CD4-positive, alpha-beta T cell treated with Interleukin-4 for 1 hour (primary cell): ENCODE measurements at regions not wholly inside any gene's neighbourhood (a gene's known extent, or its start where the extent isn't known, plus 50 kb on each side); places are given as distances from the start of the nearest gene placed in this dataset.

Experiments used
- DNase-seq, 2 donors: peaks; one replicate each; pipeline ENCODE4 v3.0.0-alpha.2; 2020 to 2022

- DNase-seq = no peak
Measured at GRCh38 chr10:83943920-83944319, 195.4 kb upstream of the GHITM start.

GRCh38 chr10:83945982-83946718, 193.2 kb upstream of the GHITM start:
- DNase-seq = no peak

- DNase-seq = no peak
Measured at GRCh38 chr10:83952314-83952713, 187.0 kb upstream of the GHITM start.

- no peak for DNase-seq
Measured at GRCh38 chr10:83953589-83953988, 185.7 kb upstream of the GHITM start.

DNA sequence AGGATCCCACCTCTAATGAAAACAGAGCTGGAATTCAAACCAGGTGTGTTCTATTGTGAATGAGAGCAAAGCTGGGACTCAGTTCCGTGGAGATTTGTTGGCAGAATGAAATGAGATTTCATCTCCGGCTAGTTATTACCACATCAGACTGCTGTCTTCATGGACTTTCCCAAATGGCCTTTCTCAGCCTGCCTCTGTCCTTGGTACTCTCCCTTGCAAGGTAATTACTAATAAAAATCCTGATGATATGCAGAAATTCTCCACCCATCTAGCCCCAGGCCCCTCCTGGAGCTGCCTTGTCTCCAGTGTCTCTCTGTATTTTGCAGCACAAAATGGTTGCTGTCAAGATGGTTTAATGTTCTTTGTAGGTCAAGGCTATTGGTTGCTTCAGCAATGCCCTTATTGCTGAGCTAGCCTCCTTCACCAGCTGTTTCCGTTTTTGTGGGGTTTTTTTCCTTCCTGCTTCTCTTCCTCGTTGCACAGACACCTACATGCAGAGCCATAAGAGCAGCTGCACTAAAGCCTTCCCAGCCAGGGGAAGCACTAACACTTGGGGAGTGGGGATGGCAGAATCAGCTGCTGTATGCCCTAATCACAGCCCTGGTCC, 185.0 kb upstream of the GHITM start:
- no peak for DNase-seq

DNA sequence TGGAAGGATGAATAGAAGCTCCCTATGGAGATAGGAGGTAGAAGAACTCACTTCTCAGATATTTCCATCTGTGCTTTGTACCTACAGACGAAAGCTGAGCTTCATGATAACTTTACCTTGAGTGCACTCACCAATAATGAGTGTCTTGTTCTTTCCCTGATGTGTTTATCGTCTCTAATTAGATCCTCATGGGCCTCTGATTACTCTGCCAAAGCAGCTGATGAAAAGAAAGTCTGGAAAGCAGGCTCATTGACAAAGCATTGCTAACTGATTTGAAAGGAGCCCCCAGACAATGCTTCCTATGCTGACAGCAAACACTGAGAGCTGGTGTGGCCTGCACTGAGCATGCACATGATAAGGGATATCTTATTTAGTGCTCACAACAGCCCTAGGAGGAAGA, 183.9 kb upstream of the GHITM start:
- DNase-seq = no peak

DNA sequence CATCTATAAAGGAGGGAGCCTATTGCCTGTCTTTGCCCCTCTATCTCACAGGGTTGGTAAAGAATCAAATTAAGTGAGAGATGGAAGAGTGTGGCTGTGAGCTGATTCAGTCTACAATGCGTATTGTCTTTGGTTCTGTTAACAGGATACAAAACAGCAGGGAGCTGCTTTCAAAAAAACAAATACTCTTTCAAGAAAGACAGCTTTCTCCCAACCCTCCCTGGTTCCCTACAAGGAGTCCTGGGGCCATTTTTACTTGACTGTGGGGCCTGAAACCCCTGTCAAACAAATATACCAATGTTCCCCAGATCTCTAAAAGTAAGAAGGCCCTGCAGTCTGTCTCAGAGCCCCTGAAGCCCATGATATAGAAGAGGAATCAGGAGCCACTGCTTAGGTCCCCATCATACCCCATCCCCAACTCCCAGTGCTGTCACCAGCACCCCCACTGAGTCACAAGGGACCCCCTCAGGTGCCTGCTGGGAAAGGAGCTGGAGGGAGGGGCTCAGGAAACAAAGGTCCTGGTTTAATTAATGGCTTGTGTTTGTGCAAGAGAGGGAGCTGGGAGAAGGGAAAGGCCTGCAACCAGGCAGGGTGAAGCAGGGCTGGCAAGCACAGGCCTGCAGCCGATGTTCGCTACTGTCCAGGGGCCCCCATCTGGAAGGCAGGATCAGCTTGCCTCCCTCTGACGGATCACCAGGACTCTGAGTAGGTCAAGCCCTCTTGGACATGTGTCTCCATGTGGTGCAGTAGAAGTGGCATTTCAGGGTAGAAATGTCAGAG, 182.0 kb upstream of the GHITM start:
- no peak for DNase-seq

GRCh38 chr10:83959328-83959727, 180.0 kb upstream of the GHITM start:
- DNase-seq = no peak

- no peak for DNase-seq
Measured at GRCh38 chr10:83960125-83960524, 179.2 kb upstream of the GHITM start.

- no peak for DNase-seq
Measured at GRCh38 chr10:83961620-83962019, 177.7 kb upstream of the GHITM start.

GRCh38 chr10:83963446-83963845, 175.9 kb upstream of the GHITM start:
- no peak for DNase-seq

DNA sequence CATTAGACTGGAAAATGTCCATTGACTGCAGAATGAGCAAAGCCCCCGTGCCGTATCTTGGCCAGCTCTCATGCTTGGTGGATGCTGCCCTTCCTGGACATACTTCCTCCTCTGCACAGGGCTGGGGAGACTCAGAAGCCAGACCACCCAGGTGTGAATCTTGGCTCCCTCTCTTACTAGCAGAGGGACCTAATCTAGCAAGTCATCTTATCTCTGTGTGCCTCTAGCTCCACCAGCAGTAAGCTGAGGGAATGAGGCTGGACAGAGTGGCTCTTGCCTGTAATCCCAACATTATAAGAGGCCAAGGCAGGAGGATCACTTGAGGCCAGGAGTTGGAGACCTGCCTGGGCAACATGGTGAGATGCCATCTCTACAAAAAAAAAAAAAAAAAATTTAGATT, 173.8 kb upstream of the GHITM start:
- no peak for DNase-seq

DNA sequence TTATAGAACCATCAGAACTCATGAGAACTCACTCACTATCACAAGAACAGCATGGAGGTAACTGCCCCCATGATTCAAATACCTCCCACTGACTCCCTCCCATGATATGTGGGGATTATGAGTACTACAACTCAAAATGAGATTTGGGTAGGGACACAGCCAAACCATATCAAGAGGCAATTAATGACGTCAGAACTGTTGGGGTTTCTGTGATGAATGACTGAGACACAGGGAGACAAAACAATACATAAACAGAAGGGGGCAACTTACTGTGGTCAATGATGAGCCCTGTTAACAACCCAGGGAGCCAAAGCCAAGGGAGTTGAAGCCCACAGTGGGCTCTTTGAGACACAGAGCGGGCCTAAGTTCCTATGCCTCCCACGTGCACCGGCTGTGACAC, 171.3 kb upstream of the GHITM start:
- DNase-seq = no peak

- no peak for DNase-seq
Measured at GRCh38 chr10:83978681-83979383, 160.5 kb upstream of the GHITM start.

- no peak for DNase-seq
Measured at GRCh38 chr10:83982812-83983211, 156.5 kb upstream of the GHITM start.

- DNase-seq = no peak
Measured at GRCh38 chr10:83983578-83984255, 155.6 kb upstream of the GHITM start.

- DNase-seq = no peak
Measured at GRCh38 chr10:83984256-83984640, 155.1 kb upstream of the GHITM start.

GRCh38 chr10:83986800-83987199, 152.5 kb upstream of the GHITM start:
- no peak for DNase-seq

DNA sequence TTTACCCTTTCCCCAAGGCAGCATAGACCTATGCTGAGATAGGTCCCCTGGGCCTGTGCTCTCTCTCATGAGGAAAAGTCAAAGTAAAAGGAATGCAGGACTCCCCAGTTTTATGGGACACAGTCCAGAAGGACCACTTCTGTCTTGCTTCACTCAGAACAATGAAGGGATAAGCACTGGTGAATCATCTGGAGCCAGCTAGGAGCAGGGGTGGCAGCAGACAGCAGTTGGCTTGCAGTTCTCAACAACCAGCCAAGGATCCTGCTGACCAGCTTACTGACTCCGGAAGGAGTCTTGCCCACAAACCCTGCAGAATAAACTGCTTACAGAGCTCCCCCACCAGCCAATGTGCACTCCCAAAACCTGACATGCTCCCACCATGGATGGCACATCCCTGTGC, 152.1 kb upstream of the GHITM start:
- DNase-seq = no peak

DNA sequence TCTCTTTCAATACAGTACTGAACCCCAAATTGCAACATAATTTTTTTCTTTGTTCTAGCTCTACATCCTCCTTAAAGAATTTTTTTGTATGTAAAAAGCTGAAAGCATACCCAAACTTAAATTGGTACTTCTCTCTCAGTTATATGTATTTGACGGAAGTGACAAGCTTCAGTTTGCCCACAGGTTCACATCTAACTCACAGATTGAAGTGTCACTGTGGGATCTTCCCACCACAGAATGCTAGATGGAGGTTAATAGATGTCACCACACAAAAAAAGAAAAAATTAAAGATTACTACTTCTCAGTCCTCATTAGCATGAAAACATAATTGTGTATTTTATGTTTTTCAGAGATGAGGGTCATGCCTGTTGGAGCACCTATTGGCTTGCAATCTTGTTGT, 150.9 kb upstream of the GHITM start:
- no peak for DNase-seq

GRCh38 chr10:83990126-83990525, 149.2 kb upstream of the GHITM start:
- DNase-seq = peak in 1 of 2 donors; percentile 13

- no peak for DNase-seq
Measured at GRCh38 chr10:83991986-83992753, 147.1 kb upstream of the GHITM start.
